Stimulated activated CD4-positive, alpha-beta T cell treated with anti-CD3 and anti-CD28 coated beads, TNF-alpha, amount 100 ng/mL, for 24 hours (primary cell): ENCODE measurements at regions not wholly inside any gene's neighbourhood (a gene's known extent, or its start where the extent isn't known, plus 50 kb on each side); places are given as distances from the start of the nearest gene placed in this dataset.

Experiments
- DNase-seq, 3 experiments: peaks; one replicate each; pipeline ENCODE4 v3.0.0-alpha.2; 2020; ENCODE audit warnings: low read depth in 3 of 3

- DNase-seq = no peak
Measured at GRCh38 chr11:91160661-91161060, 937.8 kb upstream of the CHORDC1 start.

- no peak for DNase-seq
Measured at GRCh38 chr11:91158891-91159537, 936.2 kb upstream of the CHORDC1 start.

- DNase-seq = no peak
Measured at GRCh38 chr11:91158297-91158696, 935.4 kb upstream of the CHORDC1 start.

- DNase-seq = no peak
Measured at GRCh38 chr11:91156041-91156440, 933.2 kb upstream of the CHORDC1 start.

GRCh38 chr11:91147885-91148284, 925.0 kb upstream of the CHORDC1 start:
- DNase-seq = no peak

GRCh38 chr11:91141655-91142054, 918.8 kb upstream of the CHORDC1 start:
- DNase-seq = no peak

GRCh38 chr11:91136631-91137030, 913.8 kb upstream of the CHORDC1 start:
- DNase-seq = no peak

GRCh38 chr11:91133361-91133760, 910.5 kb upstream of the CHORDC1 start:
- DNase-seq = no peak

GRCh38 chr11:91129596-91129995, 906.7 kb upstream of the CHORDC1 start:
- DNase-seq = no peak

GRCh38 chr11:91124363-91124762, 901.5 kb upstream of the CHORDC1 start:
- DNase-seq = no peak

GRCh38 chr11:91115116-91115515, 892.3 kb upstream of the CHORDC1 start:
- no peak for DNase-seq

- DNase-seq = no peak
Measured at GRCh38 chr11:91104237-91104636, 881.4 kb upstream of the CHORDC1 start.

- no peak for DNase-seq
Measured at GRCh38 chr11:91100427-91100826, 877.6 kb upstream of the CHORDC1 start.

- DNase-seq = no peak
Measured at GRCh38 chr11:91097083-91097482, 874.2 kb upstream of the CHORDC1 start.

- DNase-seq = no peak
Measured at GRCh38 chr11:91093141-91093540, 870.3 kb upstream of the CHORDC1 start.

- no peak for DNase-seq
Measured at GRCh38 chr11:91091563-91091962, 868.7 kb upstream of the CHORDC1 start.

GRCh38 chr11:91086028-91086427, 863.2 kb upstream of the CHORDC1 start:
- no peak for DNase-seq

GRCh38 chr11:91082255-91082654, 859.4 kb upstream of the CHORDC1 start:
- DNase-seq = no peak

- no peak for DNase-seq
Measured at GRCh38 chr11:91081440-91082043, 858.7 kb upstream of the CHORDC1 start.

- DNase-seq = no peak
Measured at GRCh38 chr11:91078221-91078620, 855.4 kb upstream of the CHORDC1 start.

- no peak for DNase-seq
Measured at GRCh38 chr11:91075032-91075695, 852.3 kb upstream of the CHORDC1 start.

GRCh38 chr11:91067666-91068065, 844.8 kb upstream of the CHORDC1 start:
- no peak for DNase-seq

- DNase-seq = no peak
Measured at GRCh38 chr11:91066456-91067047, 843.7 kb upstream of the CHORDC1 start.
